H1 (cell line): ENCODE measurements at regions not wholly inside any gene's neighbourhood (a gene's known extent, or its start where the extent isn't known, plus 50 kb on each side); places are given as distances from the start of the nearest gene placed in this dataset.
"Not testable (repeated sequence)": the region's sequence is repeated elsewhere in the genome, so short reads cannot be mapped to it uniquely, and the experiment has no call there.

Source experiments
- BACH1 ChIP-seq: IDR thresholded peaks from 2 replicates; pipeline ENCODE4 v1.6.1; 2012; ENCODE audit warnings: low read length, improper control_type of control experiment
- CBX8 ChIP-seq: fragments of 300-800, 300-1000 bp; sonication (generic); IDR thresholded peaks from 2 replicates; pipeline ENCODE4 v1.7.1; 2016; ENCODE audit warnings: low read depth, low read length, borderline replicate concordance
- EZH2 ChIP-seq: fragments of 200-600 bp; sonication (generic); IDR thresholded peaks from 2 replicates; pipeline ENCODE4 v1.7.1; 2012; ENCODE audit warnings: low read depth, mild to moderate bottlenecking, moderate library complexity, low read length, inconsistent platforms; ENCODE audit not compliant: severe bottlenecking
- JUND ChIP-seq: IDR thresholded peaks from 2 replicates; pipeline ENCODE4 v1.6.1; 2011; ENCODE audit warnings: mild to moderate bottlenecking, improper control_type of control experiment, low read length
- KDM1A ChIP-seq: fragments of 200-600, 300-600 bp; sonication (generic); IDR thresholded peaks from 2 replicates; pipeline ENCODE4 v1.7.1; 2016; ENCODE audit warnings: mild to moderate bottlenecking, low read length, borderline replicate concordance
- POLR2A ChIP-seq, 2 experiments: IDR thresholded peaks; 1 replicate in 1 of 2; 2 replicates in 1 of 2; pipeline ENCODE4 v1.6.1; 2011; ENCODE audit warnings: low read depth in 2 of 2, low read length in 2 of 2, mild to moderate bottlenecking in 2 of 2; ENCODE audit errors: control extremely low read depth in 1 of 2
- POLR2AphosphoS5 ChIP-seq: IDR thresholded peaks from 2 replicates; pipeline ENCODE4 v1.6.1; 2011; ENCODE audit warnings: low read depth, low read length
- RAD21 ChIP-seq, 2 experiments: IDR thresholded peaks in 1 of 2; conservative IDR thresholded peaks in 1 of 2; 2 replicates each; pipeline ENCODE4 v1.6.1; 2011; ENCODE audit warnings: low read depth in 2 of 2, low read length in 2 of 2, improper control_type of control experiment in 1 of 2, inconsistent platforms in 1 of 2, mild to moderate bottlenecking in 1 of 2, moderate library complexity in 1 of 2
- TAF1 ChIP-seq: IDR thresholded peaks from 2 replicates; pipeline ENCODE4 v1.6.1; 2011; ENCODE audit warnings: mild to moderate bottlenecking, low read depth, low read length
- TCF12 ChIP-seq: IDR thresholded peaks from 2 replicates; pipeline ENCODE4 v1.6.1; 2011; ENCODE audit warnings: low read depth, mild to moderate bottlenecking, low read length
- ZNF274 ChIP-seq: IDR thresholded peaks from 2 replicates; pipeline ENCODE4 v1.7.0; 2012; ENCODE audit warnings: low read length, borderline replicate concordance; ENCODE audit errors: extremely low read depth
- TF ChIP-seq, protein P1 (sequence below), 3 experiments: IDR thresholded peaks; 1 replicate in 2 of 3; 2 replicates in 1 of 3; pipeline versions ENCODE4 v1.5.1 to v1.6.1; 2011; ENCODE audit warnings: low read length in 3 of 3, mild to moderate bottlenecking in 3 of 3, inconsistent platforms in 2 of 3, low read depth in 1 of 3, moderate library complexity in 1 of 3; ENCODE audit not compliant: insufficient read depth in 1 of 3; ENCODE audit errors: control extremely low read depth in 1 of 3
- TF ChIP-seq, protein P2 (sequence below): IDR thresholded peaks from 2 replicates; pipeline ENCODE4 v1.6.1; 2012; ENCODE audit warnings: inconsistent platforms
- TF ChIP-seq, protein P3 (sequence below): IDR thresholded peaks from 2 replicates; pipeline ENCODE4 v1.6.1; 2011; ENCODE audit warnings: low read length, improper control_type of control experiment

DNA sequence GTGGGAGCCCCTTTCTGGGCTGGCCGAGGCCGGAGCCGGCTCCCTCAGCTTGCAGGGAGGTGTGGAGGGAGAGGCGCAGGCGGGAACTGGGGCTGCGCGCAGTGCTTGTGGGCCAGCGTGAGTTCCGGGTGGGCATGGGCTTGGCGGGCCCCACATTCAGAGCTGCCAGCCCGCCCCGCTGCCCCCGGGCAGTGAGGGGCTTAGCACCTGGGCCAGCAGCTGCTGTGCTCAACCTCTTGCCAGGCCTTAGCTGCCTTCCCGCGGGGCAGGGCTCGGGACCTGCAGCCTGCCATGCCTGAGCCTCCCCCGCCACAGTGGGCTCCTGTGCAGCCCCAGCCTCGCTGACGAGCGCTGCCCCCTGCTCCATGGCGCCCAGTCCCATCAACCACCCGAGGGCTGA is 136.9 kb upstream of the JADE1 start:
- TF ChIP-seq, protein P1, sequence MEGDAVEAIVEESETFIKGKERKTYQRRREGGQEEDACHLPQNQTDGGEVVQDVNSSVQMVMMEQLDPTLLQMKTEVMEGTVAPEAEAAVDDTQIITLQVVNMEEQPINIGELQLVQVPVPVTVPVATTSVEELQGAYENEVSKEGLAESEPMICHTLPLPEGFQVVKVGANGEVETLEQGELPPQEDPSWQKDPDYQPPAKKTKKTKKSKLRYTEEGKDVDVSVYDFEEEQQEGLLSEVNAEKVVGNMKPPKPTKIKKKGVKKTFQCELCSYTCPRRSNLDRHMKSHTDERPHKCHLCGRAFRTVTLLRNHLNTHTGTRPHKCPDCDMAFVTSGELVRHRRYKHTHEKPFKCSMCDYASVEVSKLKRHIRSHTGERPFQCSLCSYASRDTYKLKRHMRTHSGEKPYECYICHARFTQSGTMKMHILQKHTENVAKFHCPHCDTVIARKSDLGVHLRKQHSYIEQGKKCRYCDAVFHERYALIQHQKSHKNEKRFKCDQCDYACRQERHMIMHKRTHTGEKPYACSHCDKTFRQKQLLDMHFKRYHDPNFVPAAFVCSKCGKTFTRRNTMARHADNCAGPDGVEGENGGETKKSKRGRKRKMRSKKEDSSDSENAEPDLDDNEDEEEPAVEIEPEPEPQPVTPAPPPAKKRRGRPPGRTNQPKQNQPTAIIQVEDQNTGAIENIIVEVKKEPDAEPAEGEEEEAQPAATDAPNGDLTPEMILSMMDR (IDR thresholded peaks at IDR 0.05; ENCODE audit: control extremely low read depth in 1 of 3, insufficient read depth in 1 of 3, low read depth in 1 of 3, low read length in 3 of 3): not testable (repeated sequence)
- TF ChIP-seq BACH1; CBX8; EZH2; KDM1A; TAF1; JUND; TCF12; RAD21 (IDR thresholded peaks at IDR 0.05 in 1 of 2, conservative IDR thresholded peaks at IDR 0.05 in 1 of 2; ENCODE audit: low read depth in 2 of 2, low read length in 2 of 2); POLR2AphosphoS5; POLR2A (IDR thresholded peaks at IDR 0.05; ENCODE audit: control extremely low read depth in 1 of 2, low read depth in 2 of 2, low read length in 2 of 2); ZNF274: not testable (repeated sequence)
- TF ChIP-seq, protein P2, sequence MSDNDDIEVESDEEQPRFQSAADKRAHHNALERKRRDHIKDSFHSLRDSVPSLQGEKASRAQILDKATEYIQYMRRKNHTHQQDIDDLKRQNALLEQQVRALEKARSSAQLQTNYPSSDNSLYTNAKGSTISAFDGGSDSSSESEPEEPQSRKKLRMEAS: not testable (repeated sequence)
- TF ChIP-seq, protein P3, sequence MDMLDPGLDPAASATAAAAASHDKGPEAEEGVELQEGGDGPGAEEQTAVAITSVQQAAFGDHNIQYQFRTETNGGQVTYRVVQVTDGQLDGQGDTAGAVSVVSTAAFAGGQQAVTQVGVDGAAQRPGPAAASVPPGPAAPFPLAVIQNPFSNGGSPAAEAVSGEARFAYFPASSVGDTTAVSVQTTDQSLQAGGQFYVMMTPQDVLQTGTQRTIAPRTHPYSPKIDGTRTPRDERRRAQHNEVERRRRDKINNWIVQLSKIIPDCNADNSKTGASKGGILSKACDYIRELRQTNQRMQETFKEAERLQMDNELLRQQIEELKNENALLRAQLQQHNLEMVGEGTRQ: not testable (repeated sequence)
